ENCODE measurements at regions not wholly inside any gene's neighbourhood (a gene's known extent, or its start where the extent isn't known, plus 50 kb on each side); places are given as distances from the start of the nearest gene placed in this dataset.

DNA sequence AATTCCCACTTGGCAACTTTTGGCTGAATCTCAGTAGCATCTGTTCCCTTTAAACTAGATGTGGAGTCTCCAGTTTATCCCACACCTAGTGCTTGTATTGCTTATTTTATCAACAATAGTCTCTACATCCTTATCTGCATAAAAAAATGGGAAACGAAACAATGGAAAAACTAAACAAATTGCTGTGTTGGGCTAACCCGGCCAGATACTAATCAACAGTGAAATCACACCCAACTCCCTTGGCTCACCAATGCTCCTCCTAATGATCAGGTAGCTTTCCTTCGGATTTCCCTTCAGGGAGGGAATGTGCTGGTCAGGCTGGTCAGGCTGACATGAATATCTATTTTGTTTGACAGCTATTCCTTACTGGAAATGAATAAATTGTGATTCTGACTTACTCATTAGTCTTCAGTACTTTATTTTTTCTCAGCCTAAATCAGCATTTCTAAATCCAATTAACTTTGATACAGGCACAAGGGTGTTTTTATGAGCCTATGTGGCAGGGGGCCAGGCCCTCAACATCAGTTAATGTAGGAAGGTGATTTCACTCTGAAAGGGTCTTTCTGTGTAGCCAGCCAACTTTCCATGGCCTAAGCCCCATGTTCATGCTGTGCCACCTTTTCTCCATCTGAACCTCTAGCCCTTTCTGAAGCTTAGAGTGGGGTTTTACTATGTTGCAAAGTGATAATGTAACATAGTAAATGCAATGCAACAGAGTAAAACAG lies 170.5 kb upstream of the NPSR1 start:
- Mint-ChIP-seq H3K4me3 (ENCODE audit: unreplicated experiment) (no peak overlapping the region), H3K9me3 (ENCODE audit: unreplicated experiment) (peaks cover 4% of the 10 kb centered on the region), H3K27ac (ENCODE audit: unreplicated experiment) (no peak overlapping the region), H3K4me1 (ENCODE audit: unreplicated experiment) (no peaks in the 10 kb centered on the region), H3K36me3 (ENCODE audit: unreplicated experiment) (no peaks in the 10 kb centered on the region), H3K27me3 (ENCODE audit: unreplicated experiment) (no peaks in the 10 kb centered on the region)
- TF ChIP-seq, protein P1, sequence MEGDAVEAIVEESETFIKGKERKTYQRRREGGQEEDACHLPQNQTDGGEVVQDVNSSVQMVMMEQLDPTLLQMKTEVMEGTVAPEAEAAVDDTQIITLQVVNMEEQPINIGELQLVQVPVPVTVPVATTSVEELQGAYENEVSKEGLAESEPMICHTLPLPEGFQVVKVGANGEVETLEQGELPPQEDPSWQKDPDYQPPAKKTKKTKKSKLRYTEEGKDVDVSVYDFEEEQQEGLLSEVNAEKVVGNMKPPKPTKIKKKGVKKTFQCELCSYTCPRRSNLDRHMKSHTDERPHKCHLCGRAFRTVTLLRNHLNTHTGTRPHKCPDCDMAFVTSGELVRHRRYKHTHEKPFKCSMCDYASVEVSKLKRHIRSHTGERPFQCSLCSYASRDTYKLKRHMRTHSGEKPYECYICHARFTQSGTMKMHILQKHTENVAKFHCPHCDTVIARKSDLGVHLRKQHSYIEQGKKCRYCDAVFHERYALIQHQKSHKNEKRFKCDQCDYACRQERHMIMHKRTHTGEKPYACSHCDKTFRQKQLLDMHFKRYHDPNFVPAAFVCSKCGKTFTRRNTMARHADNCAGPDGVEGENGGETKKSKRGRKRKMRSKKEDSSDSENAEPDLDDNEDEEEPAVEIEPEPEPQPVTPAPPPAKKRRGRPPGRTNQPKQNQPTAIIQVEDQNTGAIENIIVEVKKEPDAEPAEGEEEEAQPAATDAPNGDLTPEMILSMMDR (IDR thresholded peaks at IDR 0.05): no peak
- DNase-seq (ENCODE audit: extremely low spot score, unreplicated experiment): no peak

DNA sequence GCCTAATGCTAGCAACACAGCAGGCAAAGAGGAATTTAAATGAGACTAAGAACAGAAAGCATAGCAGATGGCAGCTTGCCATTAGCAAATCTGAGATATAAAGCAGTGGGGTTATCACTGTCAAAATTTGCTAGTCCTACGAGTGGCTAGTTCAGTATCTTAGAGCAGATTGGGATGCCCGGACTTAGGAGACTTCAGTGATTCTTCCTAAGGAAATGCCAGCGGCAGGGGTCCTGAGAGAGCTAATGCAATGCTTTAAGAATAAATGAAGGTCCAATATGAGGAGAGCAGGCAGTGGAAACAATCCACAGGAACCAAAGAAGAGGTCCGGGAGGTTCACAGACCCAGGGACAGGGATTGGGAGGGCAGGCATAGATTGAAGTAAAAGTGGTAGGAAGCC lies 169.3 kb upstream of the NPSR1 start:
- H3K9me3 Mint-ChIP-seq (ENCODE audit: unreplicated experiment): no peaks in the 10 kb centered on the region
- no peaks in the 10 kb centered on the region for H3K4me1 Mint-ChIP-seq (ENCODE audit: unreplicated experiment)
- H3K27me3 Mint-ChIP-seq (ENCODE audit: unreplicated experiment): no peaks in the 10 kb centered on the region
- H3K36me3 Mint-ChIP-seq (ENCODE audit: unreplicated experiment): no peaks in the 10 kb centered on the region
- H3K27ac Mint-ChIP-seq (ENCODE audit: unreplicated experiment): no peak overlapping the region
- no peak for DNase-seq (ENCODE audit: extremely low spot score, unreplicated experiment)
- H3K4me3 Mint-ChIP-seq (ENCODE audit: unreplicated experiment): no peak overlapping the region
- TF ChIP-seq, protein P1 (IDR thresholded peaks at IDR 0.05): no peak

DNA sequence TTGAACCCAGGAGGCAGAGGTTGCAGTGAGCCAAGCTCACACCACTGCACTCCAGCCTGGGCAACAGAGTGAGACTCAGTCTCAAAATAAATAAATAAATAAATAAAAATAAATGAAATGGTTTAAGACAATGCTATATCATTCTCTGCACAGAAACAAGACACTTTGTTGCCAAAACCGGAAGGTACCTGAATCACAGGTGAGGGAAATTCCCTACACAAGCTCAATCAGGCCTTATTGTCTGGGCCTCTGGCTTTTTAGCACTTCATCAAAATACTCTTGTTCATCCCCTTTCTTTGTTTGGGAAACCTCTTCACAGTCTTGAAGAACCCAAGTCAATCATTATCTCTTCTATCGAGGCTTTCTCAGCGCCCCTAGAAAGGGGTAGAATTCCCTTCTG lies 166.1 kb upstream of the NPSR1 start:
- no peaks in the 10 kb centered on the region for H3K4me1 Mint-ChIP-seq (ENCODE audit: unreplicated experiment)
- DNase-seq (ENCODE audit: extremely low spot score, unreplicated experiment): no peak
- TF ChIP-seq, protein P1 (IDR thresholded peaks at IDR 0.05): no peak
- no peaks in the 10 kb centered on the region for H3K27me3 Mint-ChIP-seq (ENCODE audit: unreplicated experiment)
- H3K27ac Mint-ChIP-seq (ENCODE audit: unreplicated experiment): no peak overlapping the region
- no peaks in the 10 kb centered on the region for H3K36me3 Mint-ChIP-seq (ENCODE audit: unreplicated experiment)
- no peaks in the 10 kb centered on the region for H3K9me3 Mint-ChIP-seq (ENCODE audit: unreplicated experiment)
- no peak overlapping the region for H3K4me3 Mint-ChIP-seq (ENCODE audit: unreplicated experiment)

DNA sequence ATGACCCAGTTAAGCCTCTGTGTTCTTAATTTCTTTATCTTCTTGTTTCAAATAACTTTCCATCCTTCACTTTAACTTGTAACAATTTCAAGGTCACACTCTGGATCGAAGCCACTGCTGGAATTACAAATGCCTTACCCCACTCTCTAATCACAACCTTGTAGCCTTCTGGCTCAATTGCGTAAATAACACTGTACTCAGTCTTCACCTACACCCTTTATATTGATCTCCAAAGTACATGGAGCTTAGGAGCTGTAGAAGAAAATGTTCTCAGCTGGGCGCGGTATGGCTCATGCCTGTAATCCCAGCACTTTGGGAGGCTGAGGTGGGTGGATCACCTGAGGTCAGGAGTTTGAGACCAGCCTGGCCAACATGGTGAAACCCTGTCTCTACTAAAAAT lies 164.3 kb upstream of the NPSR1 start:
- no peaks in the 10 kb centered on the region for H3K36me3 Mint-ChIP-seq (ENCODE audit: unreplicated experiment)
- H3K27me3 Mint-ChIP-seq (ENCODE audit: unreplicated experiment): no peaks in the 10 kb centered on the region
- no peaks in the 10 kb centered on the region for H3K9me3 Mint-ChIP-seq (ENCODE audit: unreplicated experiment)
- no peaks in the 10 kb centered on the region for H3K4me1 Mint-ChIP-seq (ENCODE audit: unreplicated experiment)
- no peak overlapping the region for H3K4me3 Mint-ChIP-seq (ENCODE audit: unreplicated experiment)
- H3K27ac Mint-ChIP-seq (ENCODE audit: unreplicated experiment): no peak overlapping the region
- TF ChIP-seq, protein P1 (IDR thresholded peaks at IDR 0.05): no peak
- DNase-seq (ENCODE audit: extremely low spot score, unreplicated experiment): no peak

DNA sequence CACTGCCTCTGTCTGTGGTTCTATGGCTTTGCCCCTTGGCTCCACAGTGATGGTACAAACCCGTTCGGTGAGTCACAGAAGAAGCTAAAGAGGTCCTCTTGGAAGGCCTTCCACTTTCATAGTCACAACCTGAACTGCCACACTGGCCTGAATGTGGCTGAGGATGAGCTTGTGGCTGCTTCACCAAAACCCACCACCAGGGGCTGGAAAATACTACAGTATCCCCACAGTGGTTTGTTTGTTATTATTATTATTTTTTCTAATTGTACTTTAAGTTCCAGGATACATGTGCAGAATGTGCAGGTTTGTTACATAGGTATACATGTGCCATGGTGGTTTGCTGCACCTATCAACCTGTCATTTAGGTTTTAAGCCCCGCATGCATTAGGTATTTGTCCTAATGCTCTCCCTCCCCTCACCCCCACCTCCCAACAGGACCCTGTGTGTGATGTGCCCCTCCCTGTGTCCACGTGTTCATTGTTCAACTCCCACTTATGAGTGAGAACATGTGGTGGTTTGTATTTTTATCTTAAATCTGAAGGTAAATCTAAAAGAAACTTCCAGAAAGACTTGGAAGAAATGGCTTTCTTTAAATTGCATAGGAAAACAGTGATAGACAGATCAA lies 160.8 kb upstream of the NPSR1 start:
- no peak overlapping the region for H3K4me3 Mint-ChIP-seq (ENCODE audit: unreplicated experiment)
- DNase-seq (ENCODE audit: extremely low spot score, unreplicated experiment): no peak
- no peaks in the 10 kb centered on the region for H3K4me1 Mint-ChIP-seq (ENCODE audit: unreplicated experiment)
- no peaks in the 10 kb centered on the region for H3K27me3 Mint-ChIP-seq (ENCODE audit: unreplicated experiment)
- no peak overlapping the region for H3K27ac Mint-ChIP-seq (ENCODE audit: unreplicated experiment)
- TF ChIP-seq, protein P1 (IDR thresholded peaks at IDR 0.05): peak; percentile 27
- no peaks in the 10 kb centered on the region for H3K36me3 Mint-ChIP-seq (ENCODE audit: unreplicated experiment)
- H3K9me3 Mint-ChIP-seq (ENCODE audit: unreplicated experiment): no peaks in the 10 kb centered on the region
